ENCODE measurements at regions not wholly inside any gene's neighbourhood (a gene's known extent, or its start where the extent isn't known, plus 50 kb on each side); places are given as distances from the start of the nearest gene placed in this dataset.
A peak's percentile ranks its signal among the peaks of the same experiment; 100 is the strongest.

- Histone ChIP-seq H3K14ac (ENCODE audit: low read length) (no peak overlapping the region), H3K9ac (ENCODE audit: low read depth, low read length, poor library complexity) (no peak overlapping the region), H3K4ac (ENCODE audit: low read length) (no peak overlapping the region), H3K4me2 (ENCODE audit: insufficient read depth, low read length, poor library complexity, severe bottlenecking) (no peak overlapping the region), H3K23ac (ENCODE audit: low read depth, low read length, poor library complexity) (peak overlapping the region; percentile 23), H3K9me3 (replicated peaks in 1 of 2; ENCODE audit: control insufficient read depth in 2 of 2, insufficient read depth in 1 of 2, low read depth in 1 of 2, low read length in 2 of 2) (peaks cover 0 to 3% of the 10 kb centered on the region in 2 donors), H3K4me3 (ENCODE audit: low read length in 2 of 2) (no peak overlapping the region), H3K27ac (replicated peaks; ENCODE audit: low read length) (no peak overlapping the region), H2BK12ac (ENCODE audit: low read length) (no peak overlapping the region), H3K18ac (ENCODE audit: low read length) (no peak overlapping the region), H3K36me3 (replicated peaks in 1 of 2; ENCODE audit: control insufficient read depth in 2 of 2, insufficient read depth in 2 of 2, low read length in 2 of 2) (no peaks in the 10 kb centered on the region), H4K8ac (ENCODE audit: low read depth, low read length) (no peak overlapping the region), H3K4me1 (ENCODE audit: control insufficient read depth in 2 of 2, insufficient read depth in 1 of 2, low read depth in 1 of 2, low read length in 2 of 2) (peaks cover 0 to 18% of the 10 kb centered on the region in 2 donors), H3K27me3 (ENCODE audit: control insufficient read depth in 3 of 3, insufficient read depth in 3 of 3, low read depth in 1 of 3, low read length in 3 of 3) (peaks cover 0 to 82% (median 4%) of the 10 kb centered on the region in 3 experiments), H2BK120ac (ENCODE audit: low read depth, low read length) (peak overlapping the region; percentile 69), H2BK5ac (ENCODE audit: low read length) (no peak overlapping the region), H2BK15ac (ENCODE audit: low read length) (no peak overlapping the region), H3K79me1 (ENCODE audit: low read depth, low read length) (no peaks in the 10 kb centered on the region), H4K91ac (ENCODE audit: low read depth, low read length, poor library complexity) (peak overlapping the region; percentile 27), H2AK5ac (ENCODE audit: low read depth, low read length) (peak overlapping the region; percentile 48), H2AFZ (ENCODE audit: low read length) (no peak overlapping the region)
- DNase-seq (ENCODE audit: low spot score) = no peak
- WGBS, 2 donors (ENCODE audit: extremely low coverage in 2 of 2, insufficient read length in 2 of 2, insufficient replicate concordance in 1 of 2) = no CpG with 5 or more reads among the region's 17 CpGs
Observed at GRCh38 chr17:36816214-36816906, 120.9 kb upstream of the LHX1 start.

GRCh38 chr17:36816907-36817288, 120.4 kb upstream of the LHX1 start:
- H3K79me1 ChIP-seq (ENCODE audit: low read depth, low read length) = no peaks in the 10 kb centered on the region
- H3K27me3 ChIP-seq (ENCODE audit: control insufficient read depth in 3 of 3, insufficient read depth in 3 of 3, low read depth in 1 of 3, low read length in 3 of 3) = peaks cover 0 to 82% (median 4%) of the 10 kb centered on the region in 3 experiments
- no peak overlapping the region for H2AFZ ChIP-seq (ENCODE audit: low read length)
- H3K4me2 ChIP-seq (ENCODE audit: insufficient read depth, low read length, poor library complexity, severe bottlenecking) = no peak overlapping the region
- peaks cover 0 to 16% of the 10 kb centered on the region in 2 donors for H3K4me1 ChIP-seq (ENCODE audit: control insufficient read depth in 2 of 2, insufficient read depth in 1 of 2, low read depth in 1 of 2, low read length in 2 of 2)
- H3K4me3 ChIP-seq (ENCODE audit: low read length in 2 of 2) = peak overlapping the region in 1 of 2 donors; percentile 63
- H2BK5ac ChIP-seq (ENCODE audit: low read length) = no peak overlapping the region
- no peak overlapping the region for H4K8ac ChIP-seq (ENCODE audit: low read depth, low read length)
- H3K36me3 ChIP-seq (replicated peaks in 1 of 2; ENCODE audit: control insufficient read depth in 2 of 2, insufficient read depth in 2 of 2, low read length in 2 of 2) = no peaks in the 10 kb centered on the region
- peak overlapping the region; percentile 89 for H3K4ac ChIP-seq (ENCODE audit: low read length)
- H4K91ac ChIP-seq (ENCODE audit: low read depth, low read length, poor library complexity) = no peak overlapping the region
- H2BK120ac ChIP-seq (ENCODE audit: low read depth, low read length) = no peak overlapping the region
- DNase-seq (ENCODE audit: low spot score) = no peak
- no peak overlapping the region for H2AK5ac ChIP-seq (ENCODE audit: low read depth, low read length)
- peak overlapping the region; percentile 86 for H3K9ac ChIP-seq (ENCODE audit: low read depth, low read length, poor library complexity)
- H2BK15ac ChIP-seq (ENCODE audit: low read length) = no peak overlapping the region
- no peak overlapping the region for H2BK12ac ChIP-seq (ENCODE audit: low read length)
- peak overlapping the region; percentile 70 for H3K18ac ChIP-seq (ENCODE audit: low read length)
- peak overlapping the region; percentile 22 for H3K23ac ChIP-seq (ENCODE audit: low read depth, low read length, poor library complexity)
- peaks cover 0 to 3% of the 10 kb centered on the region in 2 donors for H3K9me3 ChIP-seq (replicated peaks in 1 of 2; ENCODE audit: control insufficient read depth in 2 of 2, insufficient read depth in 1 of 2, low read depth in 1 of 2, low read length in 2 of 2)
- WGBS, 2 donors (ENCODE audit: extremely low coverage in 2 of 2, insufficient read length in 2 of 2, insufficient replicate concordance in 1 of 2) = no CpG with 5 or more reads among the region's 15 CpGs
- no peak overlapping the region for H3K14ac ChIP-seq (ENCODE audit: low read length)
- H3K27ac ChIP-seq (replicated peaks; ENCODE audit: low read length) = no peak overlapping the region

GRCh38 chr17:36817483-36818048, 119.7 kb upstream of the LHX1 start:
- Histone ChIP-seq H4K91ac (ENCODE audit: low read depth, low read length, poor library complexity) (no peak overlapping the region), H3K36me3 (replicated peaks in 1 of 2; ENCODE audit: control insufficient read depth in 2 of 2, insufficient read depth in 2 of 2, low read length in 2 of 2) (no peaks in the 10 kb centered on the region), H3K4me2 (ENCODE audit: insufficient read depth, low read length, poor library complexity, severe bottlenecking) (no peak overlapping the region), H3K4ac (ENCODE audit: low read length) (no peak overlapping the region), H4K8ac (ENCODE audit: low read depth, low read length) (no peak overlapping the region), H2BK15ac (ENCODE audit: low read length) (no peak overlapping the region), H3K9ac (ENCODE audit: low read depth, low read length, poor library complexity) (no peak overlapping the region), H2BK12ac (ENCODE audit: low read length) (no peak overlapping the region), H3K4me3 (ENCODE audit: low read length in 2 of 2) (no peak overlapping the region), H3K27me3 (ENCODE audit: control insufficient read depth in 3 of 3, insufficient read depth in 3 of 3, low read depth in 1 of 3, low read length in 3 of 3) (peaks cover 0 to 82% (median 4%) of the 10 kb centered on the region in 3 experiments), H3K9me3 (replicated peaks in 1 of 2; ENCODE audit: control insufficient read depth in 2 of 2, insufficient read depth in 1 of 2, low read depth in 1 of 2, low read length in 2 of 2) (peaks cover 0 to 3% of the 10 kb centered on the region in 2 donors), H3K18ac (ENCODE audit: low read length) (peak overlapping the region; percentile 6), H3K79me1 (ENCODE audit: low read depth, low read length) (no peaks in the 10 kb centered on the region), H3K27ac (replicated peaks; ENCODE audit: low read length) (no peak overlapping the region), H3K23ac (ENCODE audit: low read depth, low read length, poor library complexity) (no peak overlapping the region), H3K4me1 (ENCODE audit: control insufficient read depth in 2 of 2, insufficient read depth in 1 of 2, low read depth in 1 of 2, low read length in 2 of 2) (peaks cover 0 to 16% of the 10 kb centered on the region in 2 donors), H2AK5ac (ENCODE audit: low read depth, low read length) (no peak overlapping the region), H3K14ac (ENCODE audit: low read length) (peak overlapping the region; percentile 92), H2BK120ac (ENCODE audit: low read depth, low read length) (no peak overlapping the region), H2AFZ (ENCODE audit: low read length) (no peak overlapping the region), H2BK5ac (ENCODE audit: low read length) (no peak overlapping the region)
- no peak for DNase-seq (ENCODE audit: low spot score)
- no CpG with 5 or more reads among the region's 5 CpGs for WGBS, 2 donors (ENCODE audit: extremely low coverage in 2 of 2, insufficient read length in 2 of 2, insufficient replicate concordance in 1 of 2)

- H2AK5ac ChIP-seq (ENCODE audit: low read depth, low read length) = no peak overlapping the region
- peaks cover 0 to 3% of the 10 kb centered on the region in 2 donors for H3K9me3 ChIP-seq (replicated peaks in 1 of 2; ENCODE audit: control insufficient read depth in 2 of 2, insufficient read depth in 1 of 2, low read depth in 1 of 2, low read length in 2 of 2)
- no peak overlapping the region for H3K27ac ChIP-seq (replicated peaks; ENCODE audit: low read length)
- no peak overlapping the region for H4K91ac ChIP-seq (ENCODE audit: low read depth, low read length, poor library complexity)
- H3K14ac ChIP-seq (ENCODE audit: low read length) = no peak overlapping the region
- peak overlapping the region; percentile 25 for H3K23ac ChIP-seq (ENCODE audit: low read depth, low read length, poor library complexity)
- H3K9ac ChIP-seq (ENCODE audit: low read depth, low read length, poor library complexity) = peak overlapping the region; percentile 15
- peaks cover 0 to 80% (median 3%) of the 10 kb centered on the region in 3 experiments for H3K27me3 ChIP-seq (ENCODE audit: control insufficient read depth in 3 of 3, insufficient read depth in 3 of 3, low read depth in 1 of 3, low read length in 3 of 3)
- no CpG with 5 or more reads among the region's 9 CpGs for WGBS, 2 donors (ENCODE audit: extremely low coverage in 2 of 2, insufficient read length in 2 of 2, insufficient replicate concordance in 1 of 2)
- H4K8ac ChIP-seq (ENCODE audit: low read depth, low read length) = no peak overlapping the region
- peak overlapping the region; percentile 23 for H2BK15ac ChIP-seq (ENCODE audit: low read length)
- no peak for DNase-seq (ENCODE audit: low spot score)
- H2AFZ ChIP-seq (ENCODE audit: low read length) = no peak overlapping the region
- no peaks in the 10 kb centered on the region for H3K79me1 ChIP-seq (ENCODE audit: low read depth, low read length)
- H3K4me1 ChIP-seq (ENCODE audit: control insufficient read depth in 2 of 2, insufficient read depth in 1 of 2, low read depth in 1 of 2, low read length in 2 of 2) = peaks cover 0 to 11% of the 10 kb centered on the region in 2 donors
- no peak overlapping the region for H3K4me3 ChIP-seq (ENCODE audit: low read length in 2 of 2)
- no peak overlapping the region for H2BK5ac ChIP-seq (ENCODE audit: low read length)
- no peak overlapping the region for H3K4ac ChIP-seq (ENCODE audit: low read length)
- peak overlapping the region; percentile 59 for H3K18ac ChIP-seq (ENCODE audit: low read length)
- H2BK12ac ChIP-seq (ENCODE audit: low read length) = no peak overlapping the region
- H2BK120ac ChIP-seq (ENCODE audit: low read depth, low read length) = no peak overlapping the region
- no peak overlapping the region for H3K4me2 ChIP-seq (ENCODE audit: insufficient read depth, low read length, poor library complexity, severe bottlenecking)
- H3K36me3 ChIP-seq (replicated peaks in 1 of 2; ENCODE audit: control insufficient read depth in 2 of 2, insufficient read depth in 2 of 2, low read length in 2 of 2) = no peaks in the 10 kb centered on the region
Observed at GRCh38 chr17:36818134-36818825, 119.0 kb upstream of the LHX1 start.

Data from neuronal stem cell (in vitro differentiated cells).